NB4 (cell line): ENCODE measurements at regions not wholly inside any gene's neighbourhood (a gene's known extent, or its start where the extent isn't known, plus 50 kb on each side); places are given as distances from the start of the nearest gene placed in this dataset.

Experiments
- CTCF ChIP-seq: IDR thresholded peaks from one replicate; pipeline ENCODE4 v1.5.1; 2012; ENCODE audit warnings: low read depth, low read length
- MYC ChIP-seq: IDR thresholded peaks from 2 replicates; pipeline ENCODE4 v1.6.1; 2011; ENCODE audit warnings: low read depth, low read length
- POLR2A ChIP-seq: IDR thresholded peaks from 2 replicates; pipeline ENCODE4 v1.6.1; 2011; ENCODE audit warnings: mild to moderate bottlenecking; ENCODE audit not compliant: insufficient read length; ENCODE audit errors: extremely low read depth

- TF ChIP-seq POLR2A (no peak), CTCF (no peak), MYC (no peak)
Measured at GRCh38 chr7:69309601-69310000, 288.7 kb upstream of the AUTS2 start.
